ENCODE measurements at regions not wholly inside any gene's neighbourhood (a gene's known extent, or its start where the extent isn't known, plus 50 kb on each side); places are given as distances from the start of the nearest gene placed in this dataset.

DNA sequence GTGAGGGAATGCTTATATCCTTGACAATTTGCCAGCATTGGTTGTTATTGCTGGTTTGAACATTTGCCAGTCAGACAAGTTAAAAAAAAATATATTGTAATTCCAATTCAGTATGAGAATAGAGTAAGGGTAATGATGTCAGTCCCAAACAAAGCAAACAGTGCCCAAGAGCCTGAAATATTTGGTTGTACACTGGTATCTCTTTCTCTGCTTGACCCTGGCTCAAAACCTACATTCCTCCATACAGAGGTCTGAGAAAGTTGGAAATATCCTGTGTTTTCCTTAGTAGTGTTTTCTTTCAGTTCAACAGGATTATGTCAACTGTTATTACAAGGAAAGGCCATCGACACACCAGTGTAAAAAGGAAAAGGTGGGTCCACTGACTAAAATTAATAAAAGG is 145.6 kb downstream of the MRPL39 start:
- Histone ChIP-seq H3K27ac (ENCODE audit: low read depth, low read length) (no peak overlapping the region), H4K91ac (ENCODE audit: low read depth, low read length) (no peak overlapping the region), H3K4me2 (ENCODE audit: low read length) (no peak overlapping the region), H3K18ac (ENCODE audit: low read length) (no peak overlapping the region), H3K14ac (ENCODE audit: low read length) (no peak overlapping the region), H2BK120ac (ENCODE audit: insufficient read depth, low read length, poor library complexity) (no peak overlapping the region), H3K23ac (ENCODE audit: low read length) (no peak overlapping the region), H3K4ac (ENCODE audit: low read depth, low read length) (no peak overlapping the region), H3K9ac (ENCODE audit: low read length) (no peak overlapping the region), H3K36me3 (ENCODE audit: control insufficient read depth in 1 of 2, insufficient read depth in 2 of 2, low read length in 2 of 2) (no peaks in the 10 kb centered on the region), H2AFZ (ENCODE audit: insufficient read depth, low read length, poor library complexity) (no peak overlapping the region), H2BK12ac (ENCODE audit: low read length) (no peak overlapping the region), H3K27me3 (ENCODE audit: insufficient read depth, low read length) (no peaks in the 10 kb centered on the region), H3K9me3 (ENCODE audit: insufficient read depth, low read depth, low read length) (no peaks in the 10 kb centered on the region), H3K79me1 (ENCODE audit: low read length) (no peaks in the 10 kb centered on the region), H4K12ac (ENCODE audit: low read depth, low read length) (no peak overlapping the region), H2BK5ac (ENCODE audit: low read depth, low read length, poor library complexity) (no peak overlapping the region), H4K8ac (ENCODE audit: low read depth, low read length) (no peak overlapping the region), H2AK5ac (ENCODE audit: low read length) (no peak overlapping the region), H3K4me3 (ENCODE audit: low read depth, low read length) (no peak overlapping the region), H3K4me1 (ENCODE audit: control insufficient read depth in 1 of 2, insufficient read depth in 2 of 2, low read length in 2 of 2) (no peaks in the 10 kb centered on the region), H3K79me2 (ENCODE audit: control insufficient read depth, insufficient read depth, low read length, poor library complexity) (no peaks in the 10 kb centered on the region)
- DNase-seq: no peak
- WGBS (ENCODE audit: extremely low coverage, insufficient coverage, insufficient read length): no CpG with 5 or more reads among the region's 1 CpG

GRCh38 chr21:25459993-25460392 is 147.3 kb downstream of the MRPL39 start:
- Histone ChIP-seq H3K27me3 (ENCODE audit: insufficient read depth, low read length) (no peaks in the 10 kb centered on the region), H3K4me3 (ENCODE audit: low read depth, low read length) (no peak overlapping the region), H3K9ac (ENCODE audit: low read length) (no peak overlapping the region), H3K14ac (ENCODE audit: low read length) (no peak overlapping the region), H3K36me3 (ENCODE audit: control insufficient read depth in 1 of 2, insufficient read depth in 2 of 2, low read length in 2 of 2) (no peaks in the 10 kb centered on the region), H3K4me2 (ENCODE audit: low read length) (no peak overlapping the region), H2AK5ac (ENCODE audit: low read length) (no peak overlapping the region), H3K27ac (ENCODE audit: low read depth, low read length) (no peak overlapping the region), H2BK12ac (ENCODE audit: low read length) (no peak overlapping the region), H3K23ac (ENCODE audit: low read length) (no peak overlapping the region), H4K12ac (ENCODE audit: low read depth, low read length) (no peak overlapping the region), H3K4me1 (ENCODE audit: control insufficient read depth in 1 of 2, insufficient read depth in 2 of 2, low read length in 2 of 2) (no peaks in the 10 kb centered on the region), H2BK5ac (ENCODE audit: low read depth, low read length, poor library complexity) (no peak overlapping the region), H3K79me2 (ENCODE audit: control insufficient read depth, insufficient read depth, low read length, poor library complexity) (no peaks in the 10 kb centered on the region), H3K18ac (ENCODE audit: low read length) (no peak overlapping the region), H2AFZ (ENCODE audit: insufficient read depth, low read length, poor library complexity) (no peak overlapping the region), H4K91ac (ENCODE audit: low read depth, low read length) (no peak overlapping the region), H2BK120ac (ENCODE audit: insufficient read depth, low read length, poor library complexity) (no peak overlapping the region), H3K9me3 (ENCODE audit: insufficient read depth, low read depth, low read length) (no peaks in the 10 kb centered on the region), H3K4ac (ENCODE audit: low read depth, low read length) (no peak overlapping the region), H3K79me1 (ENCODE audit: low read length) (no peaks in the 10 kb centered on the region), H4K8ac (ENCODE audit: low read depth, low read length) (no peak overlapping the region)
- no peak for DNase-seq
- WGBS (ENCODE audit: extremely low coverage, insufficient coverage, insufficient read length): no CpG with 5 or more reads among the region's 1 CpG

GRCh38 chr21:25459365-25459764 is 147.9 kb downstream of the MRPL39 start:
- Histone ChIP-seq H2BK12ac (ENCODE audit: low read length) (no peak overlapping the region), H3K4ac (ENCODE audit: low read depth, low read length) (no peak overlapping the region), H3K18ac (ENCODE audit: low read length) (no peak overlapping the region), H3K9me3 (ENCODE audit: insufficient read depth, low read depth, low read length) (no peaks in the 10 kb centered on the region), H3K79me1 (ENCODE audit: low read length) (no peaks in the 10 kb centered on the region), H3K79me2 (ENCODE audit: control insufficient read depth, insufficient read depth, low read length, poor library complexity) (no peaks in the 10 kb centered on the region), H4K12ac (ENCODE audit: low read depth, low read length) (no peak overlapping the region), H3K4me3 (ENCODE audit: low read depth, low read length) (no peak overlapping the region), H4K91ac (ENCODE audit: low read depth, low read length) (no peak overlapping the region), H2BK5ac (ENCODE audit: low read depth, low read length, poor library complexity) (no peak overlapping the region), H2AK5ac (ENCODE audit: low read length) (no peak overlapping the region), H3K23ac (ENCODE audit: low read length) (no peak overlapping the region), H3K27ac (ENCODE audit: low read depth, low read length) (no peak overlapping the region), H2AFZ (ENCODE audit: insufficient read depth, low read length, poor library complexity) (no peak overlapping the region), H3K4me2 (ENCODE audit: low read length) (no peak overlapping the region), H3K14ac (ENCODE audit: low read length) (no peak overlapping the region), H2BK120ac (ENCODE audit: insufficient read depth, low read length, poor library complexity) (no peak overlapping the region), H3K9ac (ENCODE audit: low read length) (no peak overlapping the region), H4K8ac (ENCODE audit: low read depth, low read length) (no peak overlapping the region), H3K36me3 (ENCODE audit: control insufficient read depth in 1 of 2, insufficient read depth in 2 of 2, low read length in 2 of 2) (no peaks in the 10 kb centered on the region), H3K4me1 (ENCODE audit: control insufficient read depth in 1 of 2, insufficient read depth in 2 of 2, low read length in 2 of 2) (no peaks in the 10 kb centered on the region), H3K27me3 (ENCODE audit: insufficient read depth, low read length) (no peaks in the 10 kb centered on the region)
- no peak for DNase-seq

DNA sequence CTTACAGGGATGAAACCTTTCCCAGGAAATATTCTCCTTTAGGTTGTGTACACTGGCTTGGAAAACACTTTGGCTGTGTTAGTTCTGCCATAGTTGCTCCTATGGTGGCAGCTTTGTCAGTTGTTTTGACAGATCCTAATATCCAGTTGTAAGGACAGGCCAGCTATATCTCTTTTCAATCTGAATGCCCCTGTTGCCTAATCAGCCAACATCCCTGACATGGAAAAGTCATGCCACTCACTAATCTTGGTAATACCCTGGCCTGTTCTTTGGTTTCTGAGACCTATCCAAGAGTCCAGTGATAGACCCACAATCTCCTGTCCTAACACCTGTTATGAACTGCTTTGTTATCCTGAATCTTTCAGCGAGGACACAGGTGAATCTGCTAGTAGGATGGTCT is 148.8 kb downstream of the MRPL39 start:
- no peak overlapping the region for H3K4me3 ChIP-seq (ENCODE audit: low read depth, low read length)
- H3K23ac ChIP-seq (ENCODE audit: low read length): no peak overlapping the region
- no peaks in the 10 kb centered on the region for H3K79me2 ChIP-seq (ENCODE audit: control insufficient read depth, insufficient read depth, low read length, poor library complexity)
- no CpG with 5 or more reads among the region's 1 CpG for WGBS (ENCODE audit: extremely low coverage, insufficient coverage, insufficient read length)
- no peaks in the 10 kb centered on the region for H3K27me3 ChIP-seq (ENCODE audit: insufficient read depth, low read length)
- no peak overlapping the region for H4K12ac ChIP-seq (ENCODE audit: low read depth, low read length)
- no peaks in the 10 kb centered on the region for H3K4me1 ChIP-seq (ENCODE audit: control insufficient read depth in 1 of 2, insufficient read depth in 2 of 2, low read length in 2 of 2)
- no peak overlapping the region for H3K4ac ChIP-seq (ENCODE audit: low read depth, low read length)
- DNase-seq: no peak
- H2AK5ac ChIP-seq (ENCODE audit: low read length): no peak overlapping the region
- H3K79me1 ChIP-seq (ENCODE audit: low read length): no peaks in the 10 kb centered on the region
- H3K14ac ChIP-seq (ENCODE audit: low read length): no peak overlapping the region
- no peak overlapping the region for H2BK5ac ChIP-seq (ENCODE audit: low read depth, low read length, poor library complexity)
- no peak overlapping the region for H3K4me2 ChIP-seq (ENCODE audit: low read length)
- H3K27ac ChIP-seq (ENCODE audit: low read depth, low read length): no peak overlapping the region
- H2AFZ ChIP-seq (ENCODE audit: insufficient read depth, low read length, poor library complexity): no peak overlapping the region
- H2BK120ac ChIP-seq (ENCODE audit: insufficient read depth, low read length, poor library complexity): no peak overlapping the region
- no peak overlapping the region for H4K91ac ChIP-seq (ENCODE audit: low read depth, low read length)
- no peaks in the 10 kb centered on the region for H3K9me3 ChIP-seq (ENCODE audit: insufficient read depth, low read depth, low read length)
- H2BK12ac ChIP-seq (ENCODE audit: low read length): no peak overlapping the region
- H4K8ac ChIP-seq (ENCODE audit: low read depth, low read length): no peak overlapping the region
- H3K36me3 ChIP-seq (ENCODE audit: control insufficient read depth in 1 of 2, insufficient read depth in 2 of 2, low read length in 2 of 2): no peaks in the 10 kb centered on the region
- H3K18ac ChIP-seq (ENCODE audit: low read length): no peak overlapping the region
- H3K9ac ChIP-seq (ENCODE audit: low read length): no peak overlapping the region

DNA sequence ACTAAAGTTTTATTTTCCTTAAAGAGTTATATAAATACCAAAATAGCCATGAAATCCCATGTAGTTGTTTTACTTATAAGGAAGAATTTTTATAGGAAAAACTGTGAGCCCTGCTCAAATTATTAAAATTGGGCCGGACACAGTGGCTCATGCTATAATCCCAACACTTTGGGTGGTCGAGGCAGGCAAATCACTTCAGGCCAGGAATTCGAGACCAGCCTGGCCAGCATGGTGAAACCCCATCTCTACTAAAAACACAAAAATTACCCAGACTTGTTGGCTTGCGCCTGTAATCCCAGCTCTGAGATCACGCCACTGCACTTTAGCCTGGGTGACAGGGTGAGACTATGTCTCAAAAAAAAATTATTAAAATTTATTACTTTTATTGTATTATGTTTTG is 149.3 kb downstream of the MRPL39 start:
- Histone ChIP-seq H3K9me3 (ENCODE audit: insufficient read depth, low read depth, low read length) (no peaks in the 10 kb centered on the region), H4K91ac (ENCODE audit: low read depth, low read length) (no peak overlapping the region), H3K4me3 (ENCODE audit: low read depth, low read length) (no peak overlapping the region), H3K27me3 (ENCODE audit: insufficient read depth, low read length) (no peaks in the 10 kb centered on the region), H3K4me2 (ENCODE audit: low read length) (no peak overlapping the region), H2BK5ac (ENCODE audit: low read depth, low read length, poor library complexity) (no peak overlapping the region), H2BK12ac (ENCODE audit: low read length) (no peak overlapping the region), H3K27ac (ENCODE audit: low read depth, low read length) (no peak overlapping the region), H4K8ac (ENCODE audit: low read depth, low read length) (no peak overlapping the region), H3K14ac (ENCODE audit: low read length) (no peak overlapping the region), H3K4ac (ENCODE audit: low read depth, low read length) (no peak overlapping the region), H3K4me1 (ENCODE audit: control insufficient read depth in 1 of 2, insufficient read depth in 2 of 2, low read length in 2 of 2) (no peaks in the 10 kb centered on the region), H2BK120ac (ENCODE audit: insufficient read depth, low read length, poor library complexity) (no peak overlapping the region), H4K12ac (ENCODE audit: low read depth, low read length) (no peak overlapping the region), H2AK5ac (ENCODE audit: low read length) (no peak overlapping the region), H3K18ac (ENCODE audit: low read length) (no peak overlapping the region), H3K79me2 (ENCODE audit: control insufficient read depth, insufficient read depth, low read length, poor library complexity) (no peaks in the 10 kb centered on the region), H3K23ac (ENCODE audit: low read length) (no peak overlapping the region), H2AFZ (ENCODE audit: insufficient read depth, low read length, poor library complexity) (no peak overlapping the region), H3K79me1 (ENCODE audit: low read length) (no peaks in the 10 kb centered on the region), H3K36me3 (ENCODE audit: control insufficient read depth in 1 of 2, insufficient read depth in 2 of 2, low read length in 2 of 2) (no peaks in the 10 kb centered on the region), H3K9ac (ENCODE audit: low read length) (no peak overlapping the region)
- no CpG with 5 or more reads among the region's 5 CpGs for WGBS (ENCODE audit: extremely low coverage, insufficient coverage, insufficient read length)
- DNase-seq: no peak
